Ureter (tissue), 1 donor: ENCODE measurements at regions not wholly inside any gene's neighbourhood (a gene's known extent, or its start where the extent isn't known, plus 50 kb on each side); places are given as distances from the start of the nearest gene placed in this dataset.

Experiments
- DNase-seq: peaks from one replicate; pipeline ENCODE4 v3.0.0-alpha.2; 2020; ENCODE audit warnings: low spot score
- donor health status: DM: yes; HTN: yes; CAD: no.

DNA sequence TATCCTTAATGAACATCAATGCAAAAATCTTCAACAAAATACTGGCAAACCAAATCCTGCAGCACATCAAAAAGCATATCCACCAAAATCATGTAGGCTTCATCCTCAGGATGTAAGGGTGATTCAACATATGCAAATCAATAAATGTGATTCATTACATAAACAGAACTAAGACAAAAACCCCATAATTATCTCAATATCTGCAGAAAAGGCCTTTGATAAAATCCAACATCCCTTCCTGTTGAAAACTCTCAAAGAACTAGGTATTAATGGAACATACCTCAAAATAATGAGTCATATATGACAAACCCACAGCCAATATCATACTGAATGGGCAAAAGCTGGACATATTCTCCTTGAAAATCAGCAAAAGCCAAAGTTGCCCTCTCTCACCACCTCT lies 54.6 kb upstream of the DEPDC1 start:
- DNase-seq = no peak

DNA sequence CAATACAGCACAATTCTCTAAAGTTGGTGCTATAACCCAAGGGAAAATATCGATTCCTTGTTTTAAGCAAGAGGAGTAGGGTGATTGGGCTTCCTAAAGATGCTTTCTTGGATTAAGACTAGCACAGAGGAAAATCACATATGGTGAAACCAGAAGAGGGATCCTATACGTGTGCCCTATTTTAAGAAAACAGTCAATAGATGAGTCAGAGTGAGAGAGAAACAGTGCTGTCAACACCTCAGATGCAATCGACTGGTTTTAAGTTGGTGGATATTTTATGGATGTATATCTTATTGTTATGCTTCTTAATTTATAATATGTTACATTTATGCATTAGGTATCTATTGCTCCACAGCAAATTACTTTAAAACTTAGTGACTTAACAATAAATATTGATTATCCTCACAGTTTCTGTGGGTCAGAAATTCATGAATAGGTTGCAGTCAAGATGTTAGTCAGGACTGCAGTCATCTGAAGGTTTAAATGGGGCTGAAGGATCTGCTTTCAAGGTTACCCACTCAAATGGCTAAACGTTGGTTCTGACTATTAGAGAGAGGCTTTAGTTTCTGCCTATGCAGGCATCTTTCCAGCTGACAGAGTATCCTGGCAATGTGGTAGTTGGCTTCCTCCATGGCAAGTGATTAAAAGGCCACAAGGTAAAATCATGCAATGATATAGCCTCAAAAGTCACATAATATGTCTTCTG lies 61.6 kb upstream of the DEPDC1 start:
- no peak for DNase-seq

DNA sequence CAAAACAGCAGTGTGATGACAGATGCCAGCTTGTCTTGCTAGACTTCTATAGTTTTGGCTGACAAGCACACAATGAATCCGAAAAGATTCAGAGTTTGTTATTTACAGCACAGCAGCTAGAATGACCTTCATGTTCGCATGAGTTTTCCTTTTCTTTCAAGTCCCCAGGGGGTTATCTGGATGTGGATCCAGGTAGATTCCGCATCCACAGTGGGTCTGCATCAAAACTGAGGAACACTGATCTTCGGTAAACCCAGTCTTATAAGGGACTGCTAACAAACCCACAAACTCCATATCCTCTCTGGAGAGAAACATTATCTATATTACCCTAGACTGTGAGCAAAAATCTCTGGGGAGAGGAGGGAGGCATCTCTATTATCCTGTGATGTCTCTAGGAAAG lies 69.0 kb upstream of the DEPDC1 start:
- no peak for DNase-seq

DNA sequence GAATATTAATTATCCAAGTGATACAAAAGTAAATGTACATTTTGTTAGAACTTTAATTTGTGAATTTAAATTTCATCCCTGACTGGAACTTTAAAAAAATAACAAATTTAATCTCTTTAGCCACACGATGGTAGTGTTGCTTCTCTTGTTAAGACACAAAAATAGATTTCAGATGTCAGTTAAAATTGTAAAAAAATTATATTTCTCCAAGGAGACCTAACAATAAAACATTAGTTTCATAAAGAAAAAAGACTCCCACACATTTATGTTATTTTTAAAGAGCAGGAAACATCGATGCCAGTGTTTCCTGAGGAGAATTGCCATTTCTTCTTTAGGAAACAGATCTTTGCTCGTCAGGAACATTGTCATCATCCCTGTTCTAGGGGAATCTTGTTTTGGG lies 74.0 kb upstream of the DEPDC1 start:
- DNase-seq = no peak

DNA sequence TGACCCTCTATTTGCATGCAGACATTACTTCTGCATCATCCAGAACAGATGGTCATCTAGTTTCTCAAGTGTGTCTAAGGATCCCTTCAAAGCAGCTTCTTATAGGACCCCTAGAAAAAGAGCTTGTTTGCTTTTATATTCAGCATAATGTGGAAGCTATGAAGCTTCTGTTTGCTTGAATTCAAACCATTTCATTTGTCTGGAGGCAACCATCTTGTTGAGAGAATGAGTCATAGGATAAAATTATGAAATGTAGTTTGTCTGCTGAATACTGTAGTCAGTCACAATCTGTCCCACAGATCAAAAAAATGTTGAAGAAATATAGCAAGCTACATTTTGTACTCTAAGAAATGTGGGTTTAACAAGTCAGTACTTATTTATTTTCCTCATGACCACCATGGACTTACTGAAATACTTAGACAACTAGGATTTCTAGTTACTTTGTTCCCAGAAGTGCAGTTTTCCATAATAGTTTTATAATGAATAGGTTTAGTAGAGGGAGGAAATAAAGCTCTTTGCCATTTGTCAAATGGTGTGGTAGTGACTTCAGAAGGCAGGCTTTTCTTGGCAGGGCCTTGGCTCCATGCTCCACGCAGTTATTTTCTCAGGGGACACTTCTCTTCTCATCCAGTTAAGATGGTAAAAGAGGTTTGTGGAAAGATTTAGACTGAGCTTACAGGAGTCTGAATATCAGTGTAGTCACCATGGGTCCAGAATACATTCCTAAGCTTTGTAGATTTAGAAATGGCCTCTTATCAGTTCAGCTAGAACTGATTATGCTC lies 74.8 kb upstream of the DEPDC1 start:
- DNase-seq = no peak

DNA sequence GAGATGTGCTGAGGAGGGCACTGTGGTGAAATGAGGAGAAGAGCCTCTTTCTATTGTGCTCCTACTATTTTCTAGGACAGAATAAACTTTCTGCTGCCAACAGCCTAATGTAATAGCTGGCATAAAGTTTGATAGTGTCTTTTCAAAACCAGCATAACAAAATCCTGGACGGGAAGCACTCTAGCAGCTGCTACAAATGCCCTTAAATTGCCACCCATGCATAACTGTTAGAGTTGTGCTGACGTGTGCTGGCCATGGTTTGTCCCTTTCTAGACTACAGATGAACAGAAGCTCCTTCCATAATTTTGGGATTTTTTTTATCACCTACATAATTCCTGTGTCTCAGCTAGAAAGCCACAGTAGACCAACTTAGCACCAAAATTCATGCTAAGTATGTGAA lies 88.5 kb upstream of the DEPDC1 start:
- DNase-seq = no peak

DNA sequence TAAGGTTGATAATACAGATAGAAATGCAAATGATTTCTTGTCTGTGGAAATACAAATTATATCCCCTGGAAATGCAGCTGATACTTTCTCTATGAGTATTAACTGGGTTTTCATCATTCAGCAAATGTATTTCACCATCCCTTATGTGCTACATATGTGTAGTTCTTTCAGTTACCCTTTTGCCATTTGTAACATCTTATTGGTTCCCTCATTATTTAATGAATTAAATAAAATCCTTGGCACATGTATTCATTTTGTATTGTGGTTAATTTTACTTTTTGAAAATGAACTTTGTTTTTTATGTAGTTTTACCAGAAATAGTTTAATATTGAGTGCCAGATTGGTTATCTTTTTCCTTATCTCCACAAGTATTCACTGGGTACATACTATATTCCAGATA lies 89.9 kb upstream of the DEPDC1 start:
- no peak for DNase-seq

DNA sequence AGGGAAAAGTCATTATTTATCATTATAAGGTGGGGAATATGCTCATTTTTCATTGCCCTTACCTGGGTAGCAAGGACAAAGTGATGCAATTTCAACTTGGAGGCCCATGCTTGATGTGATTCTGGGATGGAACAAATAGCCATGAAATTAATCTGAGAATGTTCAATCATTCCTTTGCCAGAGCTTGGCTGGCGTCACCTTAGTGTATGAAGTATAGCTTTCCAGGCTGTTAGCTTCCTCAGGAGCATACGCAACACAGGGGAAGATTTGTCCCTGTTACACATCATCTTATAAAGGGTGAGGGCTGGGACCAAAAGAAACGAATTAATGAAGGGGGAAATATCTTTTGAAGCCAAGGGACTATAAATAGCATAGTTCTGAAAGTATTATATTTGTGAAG lies 91.4 kb upstream of the DEPDC1 start:
- no peak for DNase-seq

DNA sequence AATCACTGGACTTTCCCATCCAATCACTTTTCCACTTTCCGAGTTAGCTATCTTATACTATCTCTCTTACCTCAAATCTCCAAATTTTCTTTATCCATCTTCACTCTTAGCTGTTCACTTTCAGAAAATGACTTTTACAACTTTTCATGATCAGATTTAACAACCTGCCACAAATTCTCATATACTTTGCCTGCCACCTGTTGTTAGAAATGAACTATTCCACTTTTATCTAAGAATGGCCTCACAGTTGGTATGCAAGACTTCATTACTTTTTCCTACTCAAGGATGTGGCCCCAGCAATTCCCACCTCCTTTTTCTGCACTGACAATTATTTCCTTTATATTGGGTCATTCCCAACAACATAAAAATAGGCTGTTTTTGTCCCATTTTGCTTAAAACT lies 93.6 kb upstream of the DEPDC1 start:
- DNase-seq = no peak

DNA sequence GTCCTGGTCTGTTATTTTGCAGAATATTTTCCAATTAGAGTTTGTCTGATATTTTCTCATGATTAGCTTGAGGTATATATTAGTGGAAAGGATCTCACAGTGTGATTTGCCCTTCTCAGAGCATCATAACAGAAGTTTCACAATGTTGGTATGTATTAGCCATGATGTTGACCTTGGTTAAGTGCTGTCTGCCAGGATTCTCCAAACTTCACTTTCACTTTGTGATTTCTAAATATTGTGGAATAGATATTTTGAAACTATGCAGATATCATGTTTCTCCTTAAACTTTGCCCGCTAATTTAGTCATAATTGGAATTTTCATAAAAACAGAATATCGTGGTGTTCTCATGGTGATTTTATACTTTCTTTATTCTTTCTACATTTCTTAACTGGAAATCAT lies 98.0 kb upstream of the DEPDC1 start:
- no peak for DNase-seq

DNA sequence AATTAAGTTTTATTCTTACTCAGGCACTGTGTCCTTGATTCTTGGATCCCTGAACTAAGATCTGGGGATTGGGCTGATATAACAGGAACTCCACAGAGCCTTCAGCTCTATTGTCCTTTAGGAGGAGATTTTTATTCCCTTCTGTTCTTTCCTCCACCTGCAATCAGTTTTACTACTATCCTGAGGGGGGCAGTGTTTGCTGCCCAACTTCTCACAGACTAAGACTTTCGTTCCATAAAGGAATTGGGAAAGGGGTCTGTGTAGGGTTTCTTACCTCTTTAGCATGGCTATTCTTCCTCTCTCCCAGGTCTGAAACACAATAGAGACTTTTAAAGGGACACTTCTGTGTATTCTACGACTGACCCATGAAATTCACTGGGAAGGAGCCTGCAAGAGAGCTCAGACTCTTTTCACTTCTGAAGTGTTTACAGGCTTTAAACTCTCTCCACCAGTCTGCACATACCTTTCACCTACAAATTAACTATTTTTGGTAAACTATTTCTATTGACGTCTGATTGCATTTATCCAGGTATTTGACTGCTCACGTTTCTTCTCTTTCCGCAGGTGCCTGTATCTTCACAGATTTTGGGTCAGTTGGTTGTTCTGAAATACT lies 103.3 kb upstream of the DEPDC1 start:
- no peak for DNase-seq

DNA sequence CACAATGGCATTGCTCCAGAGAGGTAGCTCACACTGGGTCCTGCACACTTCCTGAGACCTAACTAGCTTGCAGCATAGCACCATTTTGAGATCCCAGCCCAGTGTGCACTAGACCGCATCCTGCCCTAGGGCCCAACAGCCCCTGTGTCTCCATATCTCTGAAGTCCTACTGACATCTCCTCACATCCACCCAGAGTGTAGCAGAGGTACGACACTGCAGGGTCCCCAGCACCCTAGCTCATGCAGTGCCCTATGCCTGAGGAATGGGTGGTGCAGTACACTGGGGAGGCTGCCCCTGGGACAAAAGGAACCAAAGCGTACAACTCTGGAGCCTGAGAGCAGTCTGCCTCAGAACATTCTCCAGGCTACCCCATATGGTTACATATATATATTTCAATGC lies 111.4 kb upstream of the DEPDC1 start:
- no peak for DNase-seq

DNA sequence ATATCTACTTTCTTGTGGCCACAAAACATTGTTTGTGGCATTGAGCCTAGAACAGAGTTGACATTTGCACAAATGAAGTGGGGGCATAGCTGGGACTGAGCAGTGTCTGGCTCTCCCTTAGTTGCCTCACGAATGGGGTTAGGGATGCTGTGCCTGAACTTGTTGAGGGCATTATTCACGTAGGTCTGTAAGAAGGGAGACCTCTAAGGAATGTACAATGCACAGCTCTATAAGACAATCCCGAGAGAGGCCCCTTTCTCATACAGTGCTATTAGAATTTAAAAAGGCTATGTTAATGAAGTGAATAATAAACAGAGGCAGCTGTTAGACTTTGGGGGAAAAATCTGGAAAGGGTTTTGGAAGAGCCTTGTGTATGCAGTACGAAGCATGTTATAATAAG lies 118.4 kb upstream of the DEPDC1 start:
- DNase-seq = no peak

DNA sequence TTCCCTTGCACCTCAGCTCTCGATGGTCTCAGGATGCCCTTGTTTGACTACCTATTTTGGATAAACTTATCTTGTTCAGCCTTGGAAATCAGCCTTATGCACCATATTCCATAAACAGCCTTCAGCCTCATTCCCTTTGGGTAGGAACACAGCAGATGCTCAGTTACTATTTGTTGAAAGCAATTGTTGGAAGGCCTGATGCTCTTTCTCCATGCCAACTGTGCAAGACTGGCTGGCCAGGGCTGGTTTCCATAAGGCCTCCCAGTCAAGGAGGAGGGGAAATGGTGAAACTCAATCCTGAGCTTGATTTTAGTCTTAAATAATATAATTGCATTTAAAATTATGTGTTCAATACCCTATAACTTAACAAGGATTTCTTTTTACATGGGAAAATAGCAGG lies 121.1 kb upstream of the DEPDC1 start:
- DNase-seq = no peak

DNA sequence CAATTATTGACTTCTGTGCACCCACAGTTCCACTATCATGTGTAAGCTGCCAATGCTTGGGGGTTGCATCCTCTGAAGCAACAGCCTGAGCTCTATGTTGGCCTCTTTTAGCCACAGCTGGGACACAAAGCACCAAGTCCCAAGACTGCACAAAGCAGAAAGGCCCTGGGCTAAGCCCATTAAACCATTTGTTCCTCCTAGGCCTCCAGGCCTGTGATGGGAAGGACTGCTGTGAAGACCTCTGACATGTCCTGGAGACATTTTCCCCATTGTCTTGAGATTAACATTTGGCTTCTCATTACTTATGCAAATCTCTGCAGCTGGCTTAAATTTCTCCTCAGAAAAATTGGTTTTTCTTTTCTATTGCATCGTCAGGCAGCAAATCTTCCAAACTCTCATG lies 123.7 kb upstream of the DEPDC1 start:
- no peak for DNase-seq

DNA sequence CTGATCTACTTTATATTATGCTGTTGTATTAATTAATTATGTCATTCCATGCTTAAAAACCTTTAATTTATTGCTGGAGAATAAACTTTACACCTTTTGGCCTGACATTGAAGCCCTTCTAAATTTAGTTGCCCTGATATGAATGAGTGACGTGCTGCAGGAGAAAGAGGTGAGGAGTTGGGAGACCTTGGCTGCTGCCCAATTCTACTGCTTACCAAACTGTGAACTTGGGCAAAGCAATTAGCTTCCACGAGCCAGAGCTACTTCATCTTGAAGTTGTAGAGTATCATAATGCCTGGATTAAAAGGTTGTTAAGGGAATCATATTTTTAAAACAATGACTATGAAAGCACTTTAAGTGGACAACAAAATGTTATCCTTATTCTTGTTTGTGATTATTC lies 126.8 kb upstream of the DEPDC1 start:
- no peak for DNase-seq

DNA sequence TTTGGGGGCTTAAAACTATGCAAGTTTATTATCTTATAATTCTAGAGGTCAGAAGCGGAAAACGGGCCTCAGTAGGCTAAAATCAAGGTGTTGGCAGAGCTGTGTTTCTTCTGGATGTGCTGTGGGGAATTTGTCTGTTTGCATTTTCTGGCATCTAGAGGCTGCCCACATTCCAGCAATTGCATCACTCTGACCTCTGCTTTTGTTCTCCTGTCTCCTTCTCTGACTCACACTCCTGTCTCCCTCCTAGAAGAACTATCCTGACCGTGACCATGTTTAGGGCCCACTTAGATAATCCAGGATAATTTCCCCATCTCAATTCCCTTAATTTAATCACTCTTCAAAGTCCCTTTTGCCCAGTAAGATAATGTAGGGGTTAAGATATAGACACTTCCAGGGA lies 127.4 kb upstream of the DEPDC1 start:
- DNase-seq = no peak

DNA sequence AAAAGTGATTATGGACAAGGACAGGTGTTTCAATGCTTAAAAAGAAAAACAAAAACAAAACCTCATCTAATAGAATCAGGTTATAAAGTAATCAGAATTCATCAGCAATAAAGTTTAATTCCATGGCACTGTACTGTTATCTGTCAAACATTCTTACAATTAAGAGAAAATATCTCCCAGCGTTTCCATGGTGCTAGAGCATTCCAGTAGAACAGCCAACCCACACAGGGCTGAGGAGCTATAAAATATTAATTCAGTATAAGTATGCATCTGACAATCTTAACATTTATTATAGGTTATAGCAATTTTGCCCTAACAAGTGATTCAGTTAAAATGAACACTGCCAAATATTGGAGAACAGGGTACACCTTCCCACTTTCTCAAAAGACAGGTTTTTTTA lies 128.7 kb upstream of the DEPDC1 start:
- DNase-seq = no peak

DNA sequence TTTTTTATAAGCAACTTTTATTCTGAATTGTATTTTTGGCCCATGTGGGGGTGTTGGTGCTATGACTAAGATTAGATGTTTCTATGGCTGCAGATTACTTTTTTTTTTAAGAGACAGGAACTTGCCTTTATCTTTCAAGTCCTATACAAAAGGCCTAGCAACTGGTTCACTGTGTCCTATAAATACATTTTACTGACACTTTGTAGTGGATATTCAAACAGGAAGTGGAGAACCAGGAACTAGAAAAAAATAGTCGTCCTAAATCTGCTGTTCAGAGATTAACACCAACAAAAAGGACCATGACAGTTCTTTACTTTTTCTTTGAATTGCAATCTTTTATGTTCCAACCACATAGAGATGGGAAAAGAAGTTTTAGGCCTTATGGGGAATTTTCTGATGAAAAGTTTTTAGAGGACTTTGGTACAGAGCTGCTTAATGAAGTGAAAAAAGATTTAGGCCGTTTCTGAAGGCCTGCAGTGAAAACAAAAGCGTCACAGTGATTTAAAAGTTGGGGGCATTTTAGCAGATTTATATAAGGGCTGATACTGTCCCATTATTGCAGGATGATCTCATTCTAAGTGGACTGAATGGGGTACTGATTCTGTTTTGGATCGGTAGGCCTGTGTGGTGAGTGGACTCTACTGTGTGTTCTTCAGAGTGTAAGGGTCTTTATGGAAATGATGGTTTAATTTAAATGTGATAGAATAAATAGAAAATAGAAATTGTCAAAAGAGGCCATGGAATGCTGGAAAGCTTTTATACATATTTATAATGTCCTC lies 136.4 kb upstream of the DEPDC1 start:
- no peak for DNase-seq

DNA sequence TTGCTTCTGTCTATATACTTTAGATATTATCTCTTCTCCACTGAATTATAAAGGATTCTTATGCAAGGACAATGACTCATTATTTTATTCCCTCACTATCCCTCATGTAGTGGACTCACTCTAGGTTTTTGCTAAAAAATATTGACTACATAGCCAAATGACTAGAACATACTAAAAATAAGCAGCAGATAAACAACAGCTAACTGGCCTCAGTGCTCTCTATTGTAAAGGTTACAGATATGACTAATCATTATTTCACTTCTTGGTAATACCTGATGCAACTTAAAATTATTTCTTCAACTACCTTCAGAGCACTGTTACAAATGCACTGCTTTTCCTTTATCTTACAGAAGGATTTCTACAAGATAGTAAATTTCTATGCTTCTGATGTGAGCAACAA lies 147.6 kb upstream of the DEPDC1 start:
- DNase-seq = no peak

DNA sequence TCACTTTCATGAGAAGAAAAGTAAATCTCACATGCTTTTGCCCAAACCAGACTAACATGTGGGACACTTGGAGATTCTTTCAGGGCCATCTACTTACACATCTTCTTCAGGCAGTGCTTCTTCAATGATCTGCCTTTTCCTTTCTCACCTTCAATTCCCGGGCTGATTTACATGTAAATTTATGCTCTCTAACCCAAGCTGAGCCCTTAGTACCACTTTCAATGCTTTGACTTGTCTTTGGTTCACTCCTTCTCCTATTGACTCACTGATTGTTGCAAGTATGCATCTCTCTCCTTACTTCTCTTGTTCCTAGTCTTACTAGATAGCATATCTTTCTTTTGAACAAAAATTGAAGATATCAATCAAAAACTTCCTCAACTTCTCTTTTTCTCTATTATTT lies 154.2 kb upstream of the DEPDC1 start:
- no peak for DNase-seq

DNA sequence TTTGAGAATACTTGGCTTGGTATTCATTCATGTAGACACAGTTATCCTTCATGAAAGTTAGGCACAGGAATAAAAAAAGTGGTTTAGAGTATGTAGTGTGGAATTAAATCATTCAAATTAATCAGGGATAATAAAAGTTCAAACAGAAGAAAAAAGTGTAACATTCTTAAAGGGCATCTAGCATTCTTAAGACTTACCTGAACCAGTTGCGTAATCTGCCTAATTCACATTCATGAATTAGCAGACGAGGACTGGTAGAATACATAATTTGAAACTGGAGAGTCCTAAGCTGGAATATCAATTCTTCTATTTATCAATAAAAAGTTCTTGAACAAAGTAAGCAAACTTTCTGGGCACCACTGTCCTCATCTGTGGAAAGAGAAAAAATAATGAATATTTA lies 157.0 kb upstream of the DEPDC1 start:
- DNase-seq = no peak

DNA sequence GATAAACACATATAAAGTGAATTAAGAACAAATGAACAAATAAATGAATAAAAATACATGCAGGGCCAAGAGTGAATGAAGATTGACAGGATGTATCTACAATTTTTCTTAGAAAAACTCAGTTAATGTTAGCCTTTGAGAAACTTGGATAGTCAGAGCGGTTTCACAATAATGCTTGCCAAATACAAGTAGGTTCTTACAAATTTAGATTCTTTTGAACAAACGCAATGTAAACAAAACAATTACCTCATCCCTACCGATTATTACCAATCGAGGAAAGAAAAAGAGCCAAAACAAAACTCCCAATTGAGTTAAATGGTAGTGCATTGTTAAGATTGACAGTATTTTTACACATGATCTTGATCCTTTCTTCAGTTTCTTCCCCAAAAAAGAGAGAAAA lies 176.9 kb upstream of the DEPDC1 start:
- DNase-seq = no peak
